ENCODE measurements at regions not wholly inside any gene's neighbourhood (a gene's known extent, or its start where the extent isn't known, plus 50 kb on each side); places are given as distances from the start of the nearest gene placed in this dataset.
"Not testable (repeated sequence)": the region's sequence is repeated elsewhere in the genome, so short reads cannot be mapped to it uniquely, and the experiment has no call there.

DNA sequence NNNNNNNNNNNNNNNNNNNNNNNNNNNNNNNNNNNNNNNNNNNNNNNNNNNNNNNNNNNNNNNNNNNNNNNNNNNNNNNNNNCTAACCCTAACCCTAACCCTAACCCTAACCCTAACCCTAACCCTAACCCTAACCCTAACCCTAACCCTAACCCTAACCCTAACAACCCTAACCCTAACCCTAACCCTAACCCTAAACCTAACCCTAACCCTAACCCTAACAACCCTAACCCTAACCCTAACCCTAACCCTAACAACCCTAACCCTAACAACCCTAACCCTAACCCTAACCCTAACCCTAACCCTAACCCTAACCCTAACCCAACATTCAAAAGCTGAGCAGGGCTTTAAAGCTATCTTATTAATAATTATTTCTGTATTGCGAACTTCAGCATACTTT is 182.5 kb upstream of the FAM20C start:
- DNase-seq (ENCODE audit: insufficient read length, low spot score); FAIRE-seq: not testable (repeated sequence)

DNA sequence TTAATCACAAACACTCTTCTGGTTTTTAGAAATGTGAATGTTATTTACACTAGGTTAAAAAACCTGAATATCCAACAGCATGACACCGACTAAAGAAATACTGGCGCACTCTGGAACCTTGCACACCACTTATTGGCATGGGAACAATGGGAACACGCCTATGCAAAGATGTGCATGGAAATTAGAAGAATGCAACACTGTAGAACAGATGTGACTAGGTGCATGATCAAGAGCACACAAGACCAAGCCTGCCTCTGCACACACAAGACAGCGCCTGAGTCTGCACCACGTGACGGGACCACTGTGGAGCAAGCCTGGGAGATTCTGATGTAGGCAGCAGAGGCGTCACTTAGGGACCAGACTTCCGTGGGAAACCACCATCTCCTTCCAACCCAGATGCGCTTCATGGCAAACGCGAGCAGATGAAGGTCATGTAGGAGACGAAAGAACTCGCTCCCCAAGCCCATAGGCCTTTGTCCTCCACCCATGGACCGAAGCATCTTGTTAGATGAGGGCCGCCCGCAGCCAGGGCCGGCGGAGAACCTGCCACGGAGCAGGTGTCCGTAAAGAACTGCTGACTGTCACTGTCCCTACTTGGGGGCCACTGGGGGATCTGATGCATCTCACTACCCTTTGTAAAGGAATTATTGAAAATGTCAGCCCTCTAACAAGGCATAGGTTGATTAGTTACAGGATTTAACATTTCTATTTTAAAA is 159.6 kb upstream of the FAM20C start:
- DNase-seq (ENCODE audit: insufficient read length, low spot score); FAIRE-seq: not testable (repeated sequence)

DNA sequence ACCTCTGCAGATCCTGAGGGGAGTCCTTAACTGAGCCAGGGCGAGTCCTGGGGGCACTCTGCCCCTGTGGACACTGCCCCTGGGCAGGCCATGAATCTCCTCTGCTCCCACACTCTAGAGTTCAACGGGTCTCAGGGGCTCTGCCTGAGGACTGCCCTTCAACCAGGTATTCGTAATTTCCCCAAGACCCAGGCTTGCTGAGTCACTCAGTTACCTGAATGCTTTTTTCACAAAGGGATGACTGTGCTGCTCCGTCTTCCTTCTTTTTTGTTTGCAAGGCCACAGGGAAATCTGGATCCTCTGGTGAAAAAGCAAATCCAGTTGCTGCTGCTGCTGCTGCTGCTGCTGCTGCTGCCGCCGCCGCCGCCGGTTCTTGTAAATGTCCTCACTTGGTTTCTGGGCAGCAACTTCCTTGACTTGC is 157.2 kb upstream of the FAM20C start:
- not testable (repeated sequence) for FAIRE-seq; DNase-seq (ENCODE audit: insufficient read length, low spot score)

DNA sequence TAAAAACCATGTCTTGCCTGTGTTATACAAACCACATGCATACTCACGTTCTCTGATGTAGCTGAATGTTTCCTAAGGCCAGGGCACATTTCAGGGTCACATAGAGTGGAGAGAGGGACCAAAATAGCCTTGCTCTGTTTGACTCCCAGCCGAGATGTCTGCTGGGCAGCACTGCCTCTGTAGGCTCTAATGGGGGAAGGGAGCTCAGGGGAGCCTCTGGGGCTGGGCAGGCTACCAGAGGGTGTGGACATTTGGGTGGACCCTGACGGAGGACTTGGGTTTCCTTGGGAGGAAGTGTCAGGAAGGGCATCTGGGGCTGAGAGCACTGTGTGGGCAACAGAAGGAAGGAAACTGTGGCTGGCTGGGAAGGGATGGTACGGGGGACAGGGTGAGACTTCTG is 155.8 kb upstream of the FAM20C start:
- not testable (repeated sequence) for DNase-seq (ENCODE audit: insufficient read length, low spot score); FAIRE-seq

DNA sequence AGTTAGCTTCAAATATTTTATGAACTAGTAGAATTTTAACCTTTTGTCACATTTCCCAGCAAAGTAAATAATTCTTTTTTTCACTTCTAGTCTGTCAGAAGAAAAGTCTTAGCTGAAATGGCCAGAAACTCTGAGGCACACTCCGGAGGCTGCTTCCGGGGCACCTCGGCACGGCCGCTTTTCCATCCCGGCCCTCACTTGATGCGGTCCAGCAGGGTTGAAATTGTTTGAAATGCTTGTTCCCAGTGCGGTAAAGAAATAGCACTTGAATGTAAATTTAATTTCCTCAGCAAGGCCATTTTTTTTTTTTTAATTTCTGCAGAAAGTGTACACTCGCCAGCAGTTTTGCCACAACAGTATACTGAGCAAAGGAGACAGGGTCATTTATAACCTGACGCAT is 154.7 kb upstream of the FAM20C start:
- FAIRE-seq; DNase-seq (ENCODE audit: insufficient read length, low spot score): not testable (repeated sequence)

DNA sequence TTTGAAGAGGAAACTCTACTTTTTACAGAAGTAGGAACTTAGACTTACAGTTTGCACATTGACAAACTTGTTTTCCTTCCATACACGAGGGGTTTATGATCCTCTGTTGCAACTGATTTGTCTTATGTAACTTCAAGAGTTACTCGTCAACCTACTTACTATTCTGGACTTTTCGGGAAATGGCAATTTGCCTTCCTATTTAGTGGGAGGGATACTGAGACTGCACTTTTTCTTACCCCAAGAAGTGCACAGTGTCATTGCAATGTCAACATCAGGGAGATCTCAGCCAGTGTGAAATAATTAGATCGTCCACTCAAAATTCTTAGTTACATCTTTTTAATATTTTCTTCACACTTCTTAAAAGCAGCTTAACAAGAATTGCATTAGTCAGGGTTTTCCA is 153.9 kb upstream of the FAM20C start:
- not testable (repeated sequence) for FAIRE-seq

DNA sequence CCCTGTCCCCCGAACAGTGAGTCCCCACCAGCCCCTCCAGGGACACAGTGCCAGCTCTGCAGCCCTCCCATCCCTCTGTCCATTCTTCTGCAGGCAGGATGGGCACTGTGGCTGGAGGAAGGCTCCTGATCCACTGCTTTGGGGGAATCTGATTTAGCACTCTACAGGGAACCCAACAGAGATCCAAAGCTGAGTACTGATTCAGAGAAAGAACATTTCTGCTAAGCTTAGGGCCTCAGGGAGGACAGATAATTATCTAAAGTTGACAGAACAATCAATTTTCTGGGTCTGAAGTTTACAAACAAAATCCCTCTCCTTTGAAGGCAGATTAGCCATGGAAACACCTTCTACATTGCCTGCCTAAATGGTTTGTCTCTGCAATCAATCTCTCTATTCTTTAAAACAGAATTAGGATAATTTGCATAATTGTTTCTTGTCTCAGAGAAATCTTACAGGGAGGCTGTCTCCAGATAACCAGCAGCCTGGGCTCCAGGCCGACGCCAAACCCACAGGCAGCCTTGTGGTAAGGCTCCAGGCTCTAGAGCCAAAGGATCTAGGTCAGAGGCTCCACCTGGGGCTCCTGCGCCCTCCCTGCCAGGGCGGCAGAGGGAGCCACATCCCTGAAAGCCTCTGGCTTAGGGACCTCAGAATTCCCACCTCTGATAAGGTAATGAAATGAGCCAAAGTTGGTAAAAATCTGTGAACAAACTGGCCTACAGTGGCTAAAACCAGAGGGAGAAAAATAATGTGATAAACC is 152.2 kb upstream of the FAM20C start:
- DNase-seq (ENCODE audit: insufficient read length, low spot score); FAIRE-seq: not testable (repeated sequence)

More for the DNA sequence above, 153.9 kb upstream of the FAM20C start:
- DNase-seq (ENCODE audit: insufficient read length, low spot score): not testable (repeated sequence)

DNA sequence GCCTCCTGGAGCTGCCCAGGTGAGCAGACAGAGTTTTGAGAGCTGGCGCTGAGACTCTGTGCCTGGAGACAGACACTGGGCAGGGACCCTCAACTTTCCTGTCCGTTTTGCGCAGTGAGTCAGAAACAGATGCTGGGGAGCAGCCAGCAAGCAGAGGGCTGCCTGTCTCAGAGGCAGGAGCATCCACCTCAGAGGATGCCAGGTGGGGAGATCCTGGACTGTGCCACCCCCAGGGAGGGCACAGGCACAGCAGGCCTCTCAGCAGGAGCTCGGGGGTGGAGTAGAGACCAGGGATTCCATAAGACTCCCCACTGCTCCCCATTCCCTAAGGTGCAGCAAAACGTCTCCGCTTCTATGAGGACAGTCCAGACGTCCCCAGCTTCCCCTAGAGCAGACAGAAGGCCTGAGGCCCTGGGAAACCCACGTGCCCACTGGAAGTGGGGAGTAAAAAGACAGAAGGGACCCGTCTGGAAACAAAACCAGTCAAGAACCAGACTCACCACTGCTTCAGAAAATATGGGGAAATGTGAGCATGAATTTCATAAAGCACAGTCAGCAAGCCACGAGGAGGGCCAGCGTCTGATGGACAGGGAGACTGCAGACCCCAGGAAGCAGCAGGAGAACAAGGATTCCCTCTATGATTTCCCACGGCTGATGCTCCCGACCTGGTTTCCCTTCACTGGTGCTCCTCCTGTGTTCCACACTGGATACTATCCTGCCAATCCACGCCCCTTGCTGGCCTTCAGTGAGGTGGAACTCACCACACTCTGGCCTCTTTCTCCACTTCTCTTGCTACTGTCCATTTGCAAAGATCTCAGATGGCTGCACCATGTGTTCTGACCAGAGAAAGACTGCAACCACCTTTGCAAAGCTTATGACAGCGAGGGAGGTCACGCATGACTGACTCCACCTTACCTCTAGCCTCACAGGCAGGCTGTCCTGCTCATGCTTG is 151.3 kb upstream of the FAM20C start:
- TF ChIP-seq, protein P1, sequence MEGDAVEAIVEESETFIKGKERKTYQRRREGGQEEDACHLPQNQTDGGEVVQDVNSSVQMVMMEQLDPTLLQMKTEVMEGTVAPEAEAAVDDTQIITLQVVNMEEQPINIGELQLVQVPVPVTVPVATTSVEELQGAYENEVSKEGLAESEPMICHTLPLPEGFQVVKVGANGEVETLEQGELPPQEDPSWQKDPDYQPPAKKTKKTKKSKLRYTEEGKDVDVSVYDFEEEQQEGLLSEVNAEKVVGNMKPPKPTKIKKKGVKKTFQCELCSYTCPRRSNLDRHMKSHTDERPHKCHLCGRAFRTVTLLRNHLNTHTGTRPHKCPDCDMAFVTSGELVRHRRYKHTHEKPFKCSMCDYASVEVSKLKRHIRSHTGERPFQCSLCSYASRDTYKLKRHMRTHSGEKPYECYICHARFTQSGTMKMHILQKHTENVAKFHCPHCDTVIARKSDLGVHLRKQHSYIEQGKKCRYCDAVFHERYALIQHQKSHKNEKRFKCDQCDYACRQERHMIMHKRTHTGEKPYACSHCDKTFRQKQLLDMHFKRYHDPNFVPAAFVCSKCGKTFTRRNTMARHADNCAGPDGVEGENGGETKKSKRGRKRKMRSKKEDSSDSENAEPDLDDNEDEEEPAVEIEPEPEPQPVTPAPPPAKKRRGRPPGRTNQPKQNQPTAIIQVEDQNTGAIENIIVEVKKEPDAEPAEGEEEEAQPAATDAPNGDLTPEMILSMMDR (IDR thresholded peaks at IDR 0.05; ENCODE audit: insufficient read depth, missing control alignments): no peak
- FAIRE-seq (no peak), DNase-seq (ENCODE audit: insufficient read length, low spot score) (no peak)

DNA sequence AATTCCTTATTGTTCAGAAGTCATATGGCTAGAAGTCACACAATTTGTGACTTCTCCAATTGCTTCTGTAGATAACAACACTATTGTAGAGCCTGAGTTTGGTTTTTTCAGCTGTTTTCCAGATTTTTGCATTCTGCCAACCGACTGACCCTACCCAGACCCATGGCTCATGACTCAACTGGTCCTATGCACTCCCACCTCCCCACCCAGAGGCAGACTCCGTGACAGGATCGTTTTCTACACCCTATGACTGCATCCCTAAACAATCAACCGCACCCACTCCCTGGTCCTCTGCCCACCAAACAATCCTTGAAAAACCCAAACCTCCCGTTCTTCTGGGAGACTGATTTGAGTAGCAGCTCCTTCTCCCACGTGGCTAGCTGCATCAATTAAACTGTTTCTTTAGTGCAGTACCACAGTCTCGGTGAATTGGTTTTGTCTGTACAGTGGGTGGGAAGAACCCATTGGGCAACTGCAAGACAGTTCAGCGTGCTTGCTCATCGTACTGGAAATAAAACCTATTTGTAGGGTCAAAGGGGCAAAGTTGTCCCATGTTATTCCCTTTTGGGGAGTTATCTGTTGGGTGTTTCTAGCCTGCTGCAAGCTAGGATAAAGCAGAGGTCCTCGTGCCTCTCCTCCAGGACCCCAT is 150.3 kb upstream of the FAM20C start:
- TF ChIP-seq, protein P1 (IDR thresholded peaks at IDR 0.05; ENCODE audit: insufficient read depth, missing control alignments): no peak
- no peak for FAIRE-seq
- DNase-seq (ENCODE audit: insufficient read length, low spot score): no peak

DNA sequence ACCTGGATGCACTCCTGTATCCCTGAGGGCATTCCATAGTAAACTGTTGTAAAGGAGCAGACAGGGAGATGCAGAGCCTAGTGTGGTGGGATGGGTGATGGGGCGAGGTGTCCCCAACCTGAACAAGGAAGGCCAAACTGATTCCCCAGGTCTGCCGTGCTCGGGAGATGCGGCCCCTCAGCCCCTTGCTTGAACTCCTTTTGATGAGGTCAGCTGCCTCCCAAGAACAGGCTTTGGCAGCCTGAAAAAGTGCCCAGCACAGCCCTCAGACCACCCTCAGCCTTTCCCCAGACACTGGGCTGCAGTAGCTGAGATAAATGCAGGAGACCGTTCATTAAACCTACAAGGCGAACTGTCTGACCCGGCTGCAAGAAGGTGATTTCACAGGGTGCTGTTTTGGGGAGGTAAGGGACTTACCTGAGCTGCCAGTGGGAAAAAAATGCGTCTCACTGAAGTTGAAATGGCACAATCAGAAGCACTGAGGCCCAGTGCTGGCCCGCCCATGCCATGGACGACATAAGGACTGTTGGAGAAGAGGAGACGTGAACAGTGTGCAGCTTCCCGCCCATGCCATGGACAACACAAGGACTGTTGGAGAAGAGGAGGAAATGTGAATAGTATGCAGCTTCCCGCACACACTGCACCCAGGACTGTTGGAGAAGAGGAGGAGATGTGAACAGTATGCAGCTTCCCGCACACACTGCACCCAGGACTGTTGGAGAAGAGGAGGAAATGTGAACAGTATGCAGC is 148.4 kb upstream of the FAM20C start:
- DNase-seq (ENCODE audit: insufficient read length, low spot score): no peak
- FAIRE-seq: no peak
- TF ChIP-seq, protein P1 (IDR thresholded peaks at IDR 0.05; ENCODE audit: insufficient read depth, missing control alignments): no peak
